B cell (primary cell): ENCODE measurements at regions not wholly inside any gene's neighbourhood (a gene's known extent, or its start where the extent isn't known, plus 50 kb on each side); places are given as distances from the start of the nearest gene placed in this dataset.

Experiments used
- ATAC-seq: fragments of 200-7000 bp; cut with Tn5 transposase; one replicate; pipeline ENCODE4 v1.10.0; 2021; ENCODE audit warnings: low read depth, mild to moderate bottlenecking, moderate number of reproducible peaks, moderate library complexity
- CTCF ChIA-PET: fragments of 350-600 bp; sonication (Branson Sonifier 250); formaldehyde crosslinking; loops from one replicate; lab custom pipeline; 2021; ENCODE audit warnings: antibody characterized with exemption, inconsistent platforms; lab: Charles Lee
- POLR2A ChIA-PET: fragments of 350-600 bp; sonication (Branson Sonifier 250); formaldehyde crosslinking; loops from one replicate; lab custom pipeline; 2021; ENCODE audit warnings: antibody characterized with exemption; lab: Charles Lee
- DNase-seq: peaks from one replicate; pipeline ENCODE4 v3.0.0; 2013
- H2AFZ ChIP-seq: 2 replicates; pipeline ENCODE4 v1.6.1; 2012; ENCODE audit warnings: mild to moderate bottlenecking, low read depth, low read length; ENCODE audit not compliant: insufficient read depth, poor library complexity, severe bottlenecking
- H3K27ac ChIP-seq, 2 donors: 1 replicate in 1 of 2; 2 replicates in 1 of 2; pipeline ENCODE4 v1.5.1; 2012 to 2013; ENCODE audit warnings: low read length in 2 of 2, mild to moderate bottlenecking in 2 of 2, moderate library complexity in 1 of 2
- H3K27me3 ChIP-seq, 4 experiments: fragments of 200-600 bp in 1 of 4; sonication (generic) in 1 of 4; replicated peaks in 1 of 4; 1 replicate in 2 of 4; 2 replicates in 2 of 4; pipeline versions ENCODE4 v1.6.1 to v1.7.0; 2013 to 2016; ENCODE audit warnings: low read length in 3 of 4, mild to moderate bottlenecking in 2 of 4, mixed read lengths in 1 of 4, moderate library complexity in 1 of 4; ENCODE audit not compliant: insufficient read depth in 4 of 4, control insufficient read depth in 3 of 4; ENCODE audit errors: control extremely low read depth in 1 of 4
- H3K36me3 ChIP-seq, 2 experiments: replicated peaks in 1 of 2; 1 replicate in 1 of 2; 2 replicates in 1 of 2; pipeline versions ENCODE4 v1.6.1 to v1.7.1; 2013; ENCODE audit warnings: low read length in 1 of 2; ENCODE audit not compliant: insufficient read depth in 2 of 2, control insufficient read depth in 1 of 2; ENCODE audit errors: control extremely low read depth in 1 of 2, extremely low read depth in 1 of 2
- H3K4me1 ChIP-seq, 2 donors: fragments of 200-600 bp in 1 of 2; sonication (generic) in 1 of 2; 1 replicate in 1 of 2; 2 replicates in 1 of 2; pipeline versions ENCODE4 v1.5.1 to v1.6.1; 2013 to 2017; ENCODE audit warnings: low read length in 2 of 2; ENCODE audit not compliant: control insufficient read depth in 2 of 2, insufficient read depth in 2 of 2
- H3K4me2 ChIP-seq: replicated peaks from 2 replicates; pipeline ENCODE3; 2012; ENCODE audit warnings: mild to moderate bottlenecking, low read depth, low read length; ENCODE audit not compliant: poor library complexity, severe bottlenecking
- H3K4me3 ChIP-seq, 5 experiments: fragments of 200-600 bp in 1 of 5; sonication (generic) in 1 of 5; 1 replicate in 3 of 5; 2 replicates in 2 of 5; pipeline versions ENCODE4 v1.5.1 to v1.7.0; 2011 to 2016; ENCODE audit warnings: low read length in 4 of 5, mild to moderate bottlenecking in 4 of 5, low read depth in 2 of 5, control low read depth in 1 of 5, moderate library complexity in 1 of 5; ENCODE audit not compliant: insufficient read depth in 1 of 5; ENCODE audit errors: control extremely low read depth in 1 of 5, extremely low read depth in 1 of 5
- H3K79me2 ChIP-seq: fragments of 200-600 bp; sonication (generic); one replicate; pipeline ENCODE4 v1.6.0; 2016; ENCODE audit warnings: low read length; ENCODE audit not compliant: control insufficient read depth, insufficient read depth
- H3K9ac ChIP-seq: fragments of 200-600 bp; sonication (generic); 2 replicates; pipeline ENCODE4 v1.6.1; 2017; ENCODE audit warnings: mild to moderate bottlenecking, low read length, moderate library complexity
- H3K9me3 ChIP-seq, 3 donors: one replicate each; pipeline versions ENCODE4 v1.6.1 to v1.7.1; 2013; ENCODE audit warnings: low read length in 2 of 3; ENCODE audit not compliant: control insufficient read depth in 2 of 3, insufficient read depth in 1 of 3; ENCODE audit errors: control extremely low read depth in 1 of 3
- H4K20me1 ChIP-seq: 2 replicates; pipeline ENCODE4 v1.6.0; 2012; ENCODE audit warnings: mild to moderate bottlenecking, low read length; ENCODE audit not compliant: insufficient read depth, control insufficient read depth, poor library complexity, severe bottlenecking
- H3K27ac Mint-ChIP-seq: one replicate; pipeline ENCODE4 v1.8.0; 2021; ENCODE audit warnings: mixed read lengths
- H3K27me3 Mint-ChIP-seq: one replicate; pipeline ENCODE4 v1.8.0; 2021; ENCODE audit warnings: mixed read lengths
- H3K4me1 Mint-ChIP-seq: one replicate; pipeline ENCODE4 v1.8.0; 2021; ENCODE audit warnings: mixed read lengths
- H3K4me3 Mint-ChIP-seq: one replicate; pipeline ENCODE4 v1.8.0; 2021; ENCODE audit warnings: mixed read lengths
- H3K9me3 Mint-ChIP-seq: one replicate; pipeline ENCODE4 v1.8.0; 2022; ENCODE audit warnings: mixed read lengths; ENCODE audit not compliant: insufficient read depth
- CTCF ChIP-seq: fragments of 200-600 bp; IDR thresholded peaks from one replicate; pipeline ENCODE4 v1.8.0; 2022; ENCODE audit warnings: antibody characterized with exemption, mild to moderate bottlenecking
- EZH2 ChIP-seq: IDR thresholded peaks from 2 replicates; pipeline ENCODE4 v1.6.1; 2012; ENCODE audit warnings: borderline replicate concordance, low read depth, mild to moderate bottlenecking, moderate library complexity, low read length; ENCODE audit not compliant: insufficient read depth, poor library complexity, severe bottlenecking
- WGBS: methylation state at CpG from one replicate; pipeline ENCODE4 v1.1.5; 2013; ENCODE audit warnings: missing lambda C conversion rate; ENCODE audit not compliant: insufficient coverage; 5-methylcytosine and 5-hydroxymethylcytosine counted together
- intact Hi-C: fragments of 100-400 bp; cut with micrococcal nuclease; formaldehyde crosslinking; loops from one replicate; pipeline ENCODE4 v1.10.0; 2022

- Histone ChIP-seq H4K20me1 (no peaks in the 10 kb centered on the region), H3K4me3 (no peak overlapping the region), H3K36me3 (no peaks in the 10 kb centered on the region), H3K9ac (no peak overlapping the region), H2AFZ (no peak overlapping the region), H3K9me3 (no peaks in the 10 kb centered on the region), H3K27me3 (peaks cover 0 to 11% (median 0%) of the 10 kb centered on the region in 4 experiments), H3K79me2 (no peaks in the 10 kb centered on the region), H3K4me1 (no peaks in the 10 kb centered on the region), H3K4me2 (no peak overlapping the region), H3K27ac (no peak overlapping the region)
- 91% methylated on average over 1 of the region's 3 CpGs for WGBS
- ChIA-PET POLR2A (no interaction called here), CTCF (no interaction called here)
- DNase-seq: no peak
- Mint-ChIP-seq H3K4me3 (no peak overlapping the region), H3K27me3 (peaks cover 8% of the 10 kb centered on the region), H3K4me1 (no peaks in the 10 kb centered on the region), H3K9me3 (no peaks in the 10 kb centered on the region), H3K27ac (no peak overlapping the region)
- ATAC-seq: no peak
- intact Hi-C loops: no loop called here
- TF ChIP-seq EZH2: no peak
- TF ChIP-seq CTCF: no peak
Measured at GRCh38 chr14:60356386-60356785, 107.4 kb downstream of the PPM1A start.

- no peaks in the 10 kb centered on the region for H3K4me1 Mint-ChIP-seq
- H3K4me2 ChIP-seq: no peak overlapping the region
- H3K36me3 ChIP-seq: no peaks in the 10 kb centered on the region
- H3K4me1 ChIP-seq: no peaks in the 10 kb centered on the region
- ChIA-PET CTCF (no interaction called here), POLR2A (no interaction called here)
- no peaks in the 10 kb centered on the region for H4K20me1 ChIP-seq
- H3K9ac ChIP-seq: no peak overlapping the region
- H2AFZ ChIP-seq: no peak overlapping the region
- TF ChIP-seq CTCF (no peak), EZH2 (no peak)
- no peak overlapping the region for H3K4me3 ChIP-seq
- peaks cover 11% of the 10 kb centered on the region for H3K27me3 Mint-ChIP-seq
- no peaks in the 10 kb centered on the region for H3K79me2 ChIP-seq
- 94% methylated on average over 7 of the region's 10 CpGs for WGBS
- no peaks in the 10 kb centered on the region for H3K9me3 ChIP-seq
- H3K27ac Mint-ChIP-seq: no peak overlapping the region
- H3K27ac ChIP-seq: no peak overlapping the region
- no peak for DNase-seq
- no peak for ATAC-seq
- peaks cover 0 to 9% (median 0%) of the 10 kb centered on the region in 4 experiments for H3K27me3 ChIP-seq
- H3K9me3 Mint-ChIP-seq: no peaks in the 10 kb centered on the region
- intact Hi-C loops: no loop called here
- no peak overlapping the region for H3K4me3 Mint-ChIP-seq
Measured at GRCh38 chr14:60356906-60357550, 108.0 kb downstream of the PPM1A start.
